B cell (primary cell): ENCODE measurements at regions not wholly inside any gene's neighbourhood (a gene's known extent, or its start where the extent isn't known, plus 50 kb on each side); places are given as distances from the start of the nearest gene placed in this dataset.
"Not testable (repeated sequence)": the region's sequence is repeated elsewhere in the genome, so short reads cannot be mapped to it uniquely, and the experiment has no call there.

ENCODE experiments used
- ATAC-seq: fragments of 200-7000 bp; cut with Tn5 transposase; one replicate; pipeline ENCODE4 v1.10.0; 2021; ENCODE audit warnings: low read depth, mild to moderate bottlenecking, moderate number of reproducible peaks, moderate library complexity
- CTCF ChIA-PET: fragments of 350-600 bp; sonication (Branson Sonifier 250); formaldehyde crosslinking; loops from one replicate; lab custom pipeline; 2021; ENCODE audit warnings: antibody characterized with exemption, inconsistent platforms; lab: Charles Lee
- POLR2A ChIA-PET: fragments of 350-600 bp; sonication (Branson Sonifier 250); formaldehyde crosslinking; loops from one replicate; lab custom pipeline; 2021; ENCODE audit warnings: antibody characterized with exemption; lab: Charles Lee
- DNase-seq: peaks from one replicate; pipeline ENCODE4 v3.0.0; 2013
- H2AFZ ChIP-seq: 2 replicates; pipeline ENCODE4 v1.6.1; 2012; ENCODE audit warnings: mild to moderate bottlenecking, low read depth, low read length; ENCODE audit not compliant: insufficient read depth, poor library complexity, severe bottlenecking
- H3K27ac ChIP-seq, 2 donors: 1 replicate in 1 of 2; 2 replicates in 1 of 2; pipeline ENCODE4 v1.5.1; 2012 to 2013; ENCODE audit warnings: low read length in 2 of 2, mild to moderate bottlenecking in 2 of 2, moderate library complexity in 1 of 2
- H3K27me3 ChIP-seq, 4 experiments: fragments of 200-600 bp in 1 of 4; sonication (generic) in 1 of 4; replicated peaks in 1 of 4; 1 replicate in 2 of 4; 2 replicates in 2 of 4; pipeline versions ENCODE4 v1.6.1 to v1.7.0; 2013 to 2016; ENCODE audit warnings: low read length in 3 of 4, mild to moderate bottlenecking in 2 of 4, mixed read lengths in 1 of 4, moderate library complexity in 1 of 4; ENCODE audit not compliant: insufficient read depth in 4 of 4, control insufficient read depth in 3 of 4; ENCODE audit errors: control extremely low read depth in 1 of 4
- H3K36me3 ChIP-seq, 2 experiments: replicated peaks in 1 of 2; 1 replicate in 1 of 2; 2 replicates in 1 of 2; pipeline versions ENCODE4 v1.6.1 to v1.7.1; 2013; ENCODE audit warnings: low read length in 1 of 2; ENCODE audit not compliant: insufficient read depth in 2 of 2, control insufficient read depth in 1 of 2; ENCODE audit errors: control extremely low read depth in 1 of 2, extremely low read depth in 1 of 2
- H3K4me1 ChIP-seq, 2 donors: fragments of 200-600 bp in 1 of 2; sonication (generic) in 1 of 2; 1 replicate in 1 of 2; 2 replicates in 1 of 2; pipeline versions ENCODE4 v1.5.1 to v1.6.1; 2013 to 2017; ENCODE audit warnings: low read length in 2 of 2; ENCODE audit not compliant: control insufficient read depth in 2 of 2, insufficient read depth in 2 of 2
- H3K4me2 ChIP-seq: replicated peaks from 2 replicates; pipeline ENCODE3; 2012; ENCODE audit warnings: mild to moderate bottlenecking, low read depth, low read length; ENCODE audit not compliant: poor library complexity, severe bottlenecking
- H3K4me3 ChIP-seq, 5 experiments: fragments of 200-600 bp in 1 of 5; sonication (generic) in 1 of 5; 1 replicate in 3 of 5; 2 replicates in 2 of 5; pipeline versions ENCODE4 v1.5.1 to v1.7.0; 2011 to 2016; ENCODE audit warnings: low read length in 4 of 5, mild to moderate bottlenecking in 4 of 5, low read depth in 2 of 5, control low read depth in 1 of 5, moderate library complexity in 1 of 5; ENCODE audit not compliant: insufficient read depth in 1 of 5; ENCODE audit errors: control extremely low read depth in 1 of 5, extremely low read depth in 1 of 5
- H3K79me2 ChIP-seq: fragments of 200-600 bp; sonication (generic); one replicate; pipeline ENCODE4 v1.6.0; 2016; ENCODE audit warnings: low read length; ENCODE audit not compliant: control insufficient read depth, insufficient read depth
- H3K9ac ChIP-seq: fragments of 200-600 bp; sonication (generic); 2 replicates; pipeline ENCODE4 v1.6.1; 2017; ENCODE audit warnings: mild to moderate bottlenecking, low read length, moderate library complexity
- H3K9me3 ChIP-seq, 3 donors: one replicate each; pipeline versions ENCODE4 v1.6.1 to v1.7.1; 2013; ENCODE audit warnings: low read length in 2 of 3; ENCODE audit not compliant: control insufficient read depth in 2 of 3, insufficient read depth in 1 of 3; ENCODE audit errors: control extremely low read depth in 1 of 3
- H4K20me1 ChIP-seq: 2 replicates; pipeline ENCODE4 v1.6.0; 2012; ENCODE audit warnings: mild to moderate bottlenecking, low read length; ENCODE audit not compliant: insufficient read depth, control insufficient read depth, poor library complexity, severe bottlenecking
- H3K27ac Mint-ChIP-seq: one replicate; pipeline ENCODE4 v1.8.0; 2021; ENCODE audit warnings: mixed read lengths
- H3K27me3 Mint-ChIP-seq: one replicate; pipeline ENCODE4 v1.8.0; 2021; ENCODE audit warnings: mixed read lengths
- H3K4me1 Mint-ChIP-seq: one replicate; pipeline ENCODE4 v1.8.0; 2021; ENCODE audit warnings: mixed read lengths
- H3K4me3 Mint-ChIP-seq: one replicate; pipeline ENCODE4 v1.8.0; 2021; ENCODE audit warnings: mixed read lengths
- H3K9me3 Mint-ChIP-seq: one replicate; pipeline ENCODE4 v1.8.0; 2022; ENCODE audit warnings: mixed read lengths; ENCODE audit not compliant: insufficient read depth
- EZH2 ChIP-seq: IDR thresholded peaks from 2 replicates; pipeline ENCODE4 v1.6.1; 2012; ENCODE audit warnings: borderline replicate concordance, low read depth, mild to moderate bottlenecking, moderate library complexity, low read length; ENCODE audit not compliant: insufficient read depth, poor library complexity, severe bottlenecking
- WGBS: methylation state at CpG from one replicate; pipeline ENCODE4 v1.1.5; 2013; ENCODE audit warnings: missing lambda C conversion rate; ENCODE audit not compliant: insufficient coverage; 5-methylcytosine and 5-hydroxymethylcytosine counted together
- intact Hi-C: fragments of 100-400 bp; cut with micrococcal nuclease; formaldehyde crosslinking; loops from one replicate; pipeline ENCODE4 v1.10.0; 2022
- TF ChIP-seq, protein P1 (sequence below): fragments of 200-600 bp; IDR thresholded peaks from one replicate; pipeline ENCODE4 v1.8.0; 2022; ENCODE audit warnings: antibody characterized with exemption, mild to moderate bottlenecking

DNA sequence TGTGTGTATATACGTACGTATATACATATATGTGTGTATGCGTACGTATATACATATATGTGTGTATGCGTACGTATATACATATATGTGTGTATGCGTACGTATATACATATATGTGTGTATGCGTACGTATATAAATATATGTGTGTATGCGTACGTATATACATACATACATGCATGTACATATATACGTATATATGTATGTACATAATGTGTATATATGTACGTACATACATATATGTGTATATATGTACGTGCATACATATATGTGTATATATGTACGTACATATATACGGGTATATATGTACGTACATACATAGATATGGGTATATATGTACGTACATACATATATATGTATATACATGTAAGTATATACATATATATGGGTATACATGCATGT is 332.1 kb downstream of the CRPPA start:
- Mint-ChIP-seq H3K4me3 (no peak overlapping the region), H3K9me3 (no peaks in the 10 kb centered on the region), H3K27ac (no peak overlapping the region), H3K4me1 (no peaks in the 10 kb centered on the region), H3K27me3 (no peaks in the 10 kb centered on the region)
- Histone ChIP-seq H3K27ac (no peak overlapping the region), H3K79me2 (no peaks in the 10 kb centered on the region), H3K36me3 (no peaks in the 10 kb centered on the region), H4K20me1 (no peaks in the 10 kb centered on the region), H3K4me1 (no peaks in the 10 kb centered on the region), H3K9me3 (no peaks in the 10 kb centered on the region), H3K4me3 (no peak overlapping the region), H3K27me3 (no peaks in the 10 kb centered on the region), H3K4me2 (no peak overlapping the region), H3K9ac (no peak overlapping the region), H2AFZ (no peak overlapping the region)
- CTCF ChIA-PET, result no interaction called here
- POLR2A ChIA-PET, result no interaction called here
- no peak for TF ChIP-seq EZH2
- TF ChIP-seq, protein P1, sequence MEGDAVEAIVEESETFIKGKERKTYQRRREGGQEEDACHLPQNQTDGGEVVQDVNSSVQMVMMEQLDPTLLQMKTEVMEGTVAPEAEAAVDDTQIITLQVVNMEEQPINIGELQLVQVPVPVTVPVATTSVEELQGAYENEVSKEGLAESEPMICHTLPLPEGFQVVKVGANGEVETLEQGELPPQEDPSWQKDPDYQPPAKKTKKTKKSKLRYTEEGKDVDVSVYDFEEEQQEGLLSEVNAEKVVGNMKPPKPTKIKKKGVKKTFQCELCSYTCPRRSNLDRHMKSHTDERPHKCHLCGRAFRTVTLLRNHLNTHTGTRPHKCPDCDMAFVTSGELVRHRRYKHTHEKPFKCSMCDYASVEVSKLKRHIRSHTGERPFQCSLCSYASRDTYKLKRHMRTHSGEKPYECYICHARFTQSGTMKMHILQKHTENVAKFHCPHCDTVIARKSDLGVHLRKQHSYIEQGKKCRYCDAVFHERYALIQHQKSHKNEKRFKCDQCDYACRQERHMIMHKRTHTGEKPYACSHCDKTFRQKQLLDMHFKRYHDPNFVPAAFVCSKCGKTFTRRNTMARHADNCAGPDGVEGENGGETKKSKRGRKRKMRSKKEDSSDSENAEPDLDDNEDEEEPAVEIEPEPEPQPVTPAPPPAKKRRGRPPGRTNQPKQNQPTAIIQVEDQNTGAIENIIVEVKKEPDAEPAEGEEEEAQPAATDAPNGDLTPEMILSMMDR, result no peak
- intact Hi-C loops, result no loop called here
- DNase-seq, result no peak
- no peak for ATAC-seq
- WGBS, result no CpG with 5 or more reads among the region's 19 CpGs

DNA sequence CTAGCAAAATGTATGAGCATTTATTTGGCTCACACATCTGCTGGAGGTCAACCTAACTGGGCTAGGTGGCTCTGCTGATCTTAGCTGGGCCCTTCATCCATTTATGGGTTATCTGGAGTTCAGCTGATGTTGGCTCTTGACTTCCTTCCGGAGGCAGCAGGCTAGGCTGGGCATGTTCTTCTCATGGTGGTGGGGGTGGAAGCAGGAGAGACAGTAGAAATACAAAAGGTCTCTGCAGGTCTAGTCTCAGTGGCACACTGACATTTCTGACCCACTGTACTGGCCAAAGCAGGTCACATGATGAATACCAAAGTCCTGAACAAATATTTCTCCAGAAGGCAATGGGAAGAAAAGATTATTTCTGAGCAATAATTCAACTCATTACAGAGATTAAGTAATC is 334.6 kb downstream of the CRPPA start:
- no peak for TF ChIP-seq EZH2
- TF ChIP-seq, protein P1, result no peak
- intact Hi-C loops, result no loop called here
- no peaks in the 10 kb centered on the region for H4K20me1 ChIP-seq
- H3K27me3 ChIP-seq, result no peaks in the 10 kb centered on the region
- no peaks in the 10 kb centered on the region for H3K36me3 ChIP-seq
- WGBS, result 100% methylated on average over 1 of the region's 1 CpG
- H3K27ac ChIP-seq, result no peak overlapping the region
- H3K9ac ChIP-seq, result no peak overlapping the region
- no peak overlapping the region for H2AFZ ChIP-seq
- no peak overlapping the region for H3K4me3 ChIP-seq
- POLR2A ChIA-PET, result no interaction called here
- ATAC-seq, result no peak
- Mint-ChIP-seq H3K4me1 (no peaks in the 10 kb centered on the region), H3K27me3 (no peaks in the 10 kb centered on the region), H3K4me3 (no peak overlapping the region), H3K9me3 (no peaks in the 10 kb centered on the region), H3K27ac (no peak overlapping the region)
- CTCF ChIA-PET, result no interaction called here
- no peak for DNase-seq
- H3K4me1 ChIP-seq, result no peaks in the 10 kb centered on the region
- H3K79me2 ChIP-seq, result no peaks in the 10 kb centered on the region
- no peaks in the 10 kb centered on the region for H3K9me3 ChIP-seq
- no peak overlapping the region for H3K4me2 ChIP-seq

DNA sequence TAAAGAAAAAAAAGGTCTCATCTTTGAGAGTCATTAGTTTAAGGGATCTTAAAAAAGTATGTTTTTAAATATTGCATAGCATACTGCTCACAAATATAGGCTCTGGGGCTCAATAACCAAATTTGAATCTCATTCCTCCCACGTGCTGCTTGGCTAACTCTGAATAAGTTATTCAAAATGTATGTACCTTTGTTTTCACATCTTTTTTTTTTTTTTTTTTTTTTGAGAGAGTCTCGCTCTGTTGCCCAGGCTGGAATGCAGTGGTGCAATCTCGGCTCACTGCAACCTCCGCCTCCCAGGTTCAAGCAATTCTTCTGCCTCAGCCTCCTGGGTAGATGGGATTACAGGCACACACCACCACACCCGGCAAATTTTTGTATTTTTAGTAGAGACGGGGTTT is 335.6 kb downstream of the CRPPA start:
- H3K9me3 Mint-ChIP-seq, H3K27ac ChIP-seq, H3K9ac ChIP-seq, H3K27ac Mint-ChIP-seq, H3K4me1 Mint-ChIP-seq, CTCF ChIA-PET, H3K4me3 ChIP-seq, DNase-seq, H3K27me3 ChIP-seq, H3K4me1 ChIP-seq, H3K79me2 ChIP-seq, H3K27me3 Mint-ChIP-seq, ATAC-seq, H3K4me3 Mint-ChIP-seq, H4K20me1 ChIP-seq, POLR2A ChIA-PET, H3K4me2 ChIP-seq, H3K36me3 ChIP-seq, intact Hi-C loops, H2AFZ ChIP-seq, H3K9me3 ChIP-seq: not testable (repeated sequence)
- WGBS, result no CpG with 5 or more reads among the region's 6 CpGs
